ENCODE measurements at regions not wholly inside any gene's neighbourhood (a gene's known extent, or its start where the extent isn't known, plus 50 kb on each side); places are given as distances from the start of the nearest gene placed in this dataset.

DNA sequence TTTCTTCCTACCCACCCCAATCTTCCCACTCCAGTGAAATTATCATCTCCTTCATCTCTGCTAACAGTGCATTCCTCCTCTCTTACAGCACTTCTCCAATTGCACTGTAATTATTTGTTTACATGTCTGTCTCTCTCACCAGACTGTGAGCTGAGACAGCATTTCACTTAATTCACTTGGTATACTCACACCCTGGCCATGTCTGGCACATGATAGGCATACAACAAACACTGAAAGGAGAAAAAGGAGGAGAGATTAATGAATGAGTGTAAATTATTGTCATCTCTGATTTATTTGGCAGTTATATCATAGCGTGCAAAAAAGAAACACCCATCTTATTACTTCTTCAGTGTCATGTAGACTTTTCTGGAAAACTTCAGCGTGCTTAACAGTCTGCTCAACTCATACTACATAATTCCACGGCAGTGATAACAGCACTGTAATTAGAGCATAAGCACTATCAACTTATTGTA is 452.3 kb downstream of the ADAMTS20 start:
- no peak for TF ChIP-seq POLR2A (IDR thresholded peaks at IDR 0.05)
- TF ChIP-seq, protein P1, sequence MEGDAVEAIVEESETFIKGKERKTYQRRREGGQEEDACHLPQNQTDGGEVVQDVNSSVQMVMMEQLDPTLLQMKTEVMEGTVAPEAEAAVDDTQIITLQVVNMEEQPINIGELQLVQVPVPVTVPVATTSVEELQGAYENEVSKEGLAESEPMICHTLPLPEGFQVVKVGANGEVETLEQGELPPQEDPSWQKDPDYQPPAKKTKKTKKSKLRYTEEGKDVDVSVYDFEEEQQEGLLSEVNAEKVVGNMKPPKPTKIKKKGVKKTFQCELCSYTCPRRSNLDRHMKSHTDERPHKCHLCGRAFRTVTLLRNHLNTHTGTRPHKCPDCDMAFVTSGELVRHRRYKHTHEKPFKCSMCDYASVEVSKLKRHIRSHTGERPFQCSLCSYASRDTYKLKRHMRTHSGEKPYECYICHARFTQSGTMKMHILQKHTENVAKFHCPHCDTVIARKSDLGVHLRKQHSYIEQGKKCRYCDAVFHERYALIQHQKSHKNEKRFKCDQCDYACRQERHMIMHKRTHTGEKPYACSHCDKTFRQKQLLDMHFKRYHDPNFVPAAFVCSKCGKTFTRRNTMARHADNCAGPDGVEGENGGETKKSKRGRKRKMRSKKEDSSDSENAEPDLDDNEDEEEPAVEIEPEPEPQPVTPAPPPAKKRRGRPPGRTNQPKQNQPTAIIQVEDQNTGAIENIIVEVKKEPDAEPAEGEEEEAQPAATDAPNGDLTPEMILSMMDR (IDR thresholded peaks at IDR 0.05), result no peak

Data from adrenal gland (tissue), 5 donors.